GM18505 (cell line): ENCODE measurements at regions not wholly inside any gene's neighbourhood (a gene's known extent, or its start where the extent isn't known, plus 50 kb on each side); places are given as distances from the start of the nearest gene placed in this dataset.

Source experiments
- ATAC-seq: cut with Tn5 transposase; IDR thresholded peaks from one replicate; pipeline ENCODE4 v1.9.1; 2021; ENCODE audit not compliant: unreplicated experiment
- POLR2A ChIP-seq: IDR thresholded peaks from 4 replicates; pipeline ENCODE4 v1.6.1; 2011; ENCODE audit warnings: borderline replicate concordance; ENCODE audit not compliant: insufficient read depth, insufficient read length; ENCODE audit errors: extremely low read depth

GRCh38 chr6:165119231-165120020, 190.0 kb downstream of the C6orf118 start:
- no peak for TF ChIP-seq POLR2A
- no peak for ATAC-seq

DNA sequence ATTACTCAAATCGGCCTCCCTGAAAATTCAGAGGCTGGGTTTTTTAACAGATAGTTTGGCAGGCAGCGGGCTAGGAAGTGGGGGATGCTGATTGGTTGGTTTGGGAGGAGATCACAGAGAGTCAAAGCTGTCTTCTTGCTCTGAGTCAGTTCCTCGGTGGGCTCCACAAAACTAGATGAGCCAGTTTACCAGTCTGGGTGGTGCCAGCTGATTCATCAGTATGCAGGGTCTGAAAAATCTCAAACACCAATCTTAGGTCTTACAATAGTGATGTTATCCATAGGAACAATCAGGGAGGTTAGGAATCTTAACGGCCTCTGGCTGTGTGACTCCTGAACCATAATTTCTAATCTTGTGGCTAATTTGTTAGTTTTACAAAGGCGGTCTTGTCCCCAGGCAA, 190.7 kb downstream of the C6orf118 start:
- TF ChIP-seq POLR2A: no peak
- no peak for ATAC-seq

DNA sequence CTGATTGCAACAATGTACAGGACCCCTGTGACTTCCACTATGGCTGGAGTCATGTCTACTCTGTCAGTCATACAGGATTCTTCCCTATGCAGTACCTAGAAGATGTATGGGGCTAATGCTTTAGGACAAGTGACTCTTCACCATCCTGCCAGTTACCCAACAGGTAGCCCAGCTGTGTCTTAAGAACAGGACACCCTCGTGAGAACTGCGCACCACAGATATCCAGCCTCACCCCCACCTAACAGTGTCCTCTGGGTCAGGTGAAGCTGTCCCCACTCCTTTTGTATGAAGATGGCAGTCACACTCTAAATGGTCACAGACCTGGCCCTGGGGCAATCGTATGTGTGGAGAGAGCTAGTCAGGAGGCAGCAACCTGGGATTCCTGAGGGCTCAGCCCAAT, 191.6 kb downstream of the C6orf118 start:
- no peak for ATAC-seq

GRCh38 chr6:165117121-165117520, 192.3 kb downstream of the C6orf118 start:
- ATAC-seq: no peak
- TF ChIP-seq POLR2A: no peak

More for the DNA sequence above, 191.6 kb downstream of the C6orf118 start:
- TF ChIP-seq POLR2A: no peak

DNA sequence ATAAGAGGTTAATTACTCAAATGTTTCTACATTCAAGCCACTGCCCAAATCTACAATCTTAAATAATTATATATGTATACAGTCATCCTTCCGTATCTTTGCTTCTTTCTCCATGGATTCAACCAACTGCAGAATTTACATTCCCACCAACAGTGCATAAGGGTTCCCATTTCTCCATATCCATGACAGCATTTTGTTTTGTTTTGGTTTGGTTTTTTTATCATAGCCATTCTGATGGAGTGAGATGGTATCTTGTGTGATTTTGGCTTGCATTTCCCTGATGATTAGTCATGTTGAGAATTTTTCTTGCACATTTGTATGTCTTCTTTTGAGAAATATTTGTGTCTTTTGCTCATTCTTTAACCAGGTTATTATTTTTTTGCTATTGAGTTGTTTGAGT, 198.5 kb downstream of the C6orf118 start:
- no peak for TF ChIP-seq POLR2A
- no peak for ATAC-seq

DNA sequence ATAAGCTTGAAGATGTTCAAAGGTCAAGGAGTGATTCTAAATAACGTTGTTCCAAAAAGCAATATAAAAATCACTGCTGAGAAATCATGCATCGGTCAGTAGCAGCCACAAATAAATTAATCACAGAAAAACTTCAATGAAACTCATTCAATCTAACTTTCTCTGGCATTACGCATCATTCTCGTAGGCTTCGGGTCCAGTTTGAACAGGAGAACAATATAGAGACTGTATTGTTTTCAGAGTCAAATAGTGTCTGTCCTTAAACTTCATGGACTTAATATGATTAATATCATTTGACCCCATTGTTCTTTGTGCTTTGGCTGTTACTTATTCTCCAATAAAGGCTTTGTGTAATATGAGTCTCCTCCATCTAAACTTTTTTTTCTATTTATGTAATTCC, 200.4 kb downstream of the C6orf118 start:
- no peak for ATAC-seq
- no peak for TF ChIP-seq POLR2A

DNA sequence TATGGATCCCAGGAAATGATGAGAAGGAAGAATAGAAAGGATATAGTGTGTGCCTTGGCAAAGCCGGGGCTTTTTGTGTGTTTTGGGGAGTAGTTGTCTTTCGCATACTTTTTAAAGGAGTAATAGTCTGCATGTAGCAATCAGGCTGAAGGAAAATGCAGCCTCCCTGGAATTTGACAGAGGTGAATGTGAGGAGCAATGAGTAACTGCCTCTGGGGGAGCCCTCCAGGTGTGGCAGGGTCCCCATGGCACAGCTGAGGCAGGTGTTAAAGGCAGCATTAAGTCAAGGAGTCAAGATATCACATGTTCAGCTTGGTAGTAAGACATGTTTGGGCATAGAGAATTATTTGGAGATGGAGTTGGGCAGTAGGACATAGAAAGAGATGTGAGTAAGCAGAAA, 203.1 kb downstream of the C6orf118 start:
- no peak for TF ChIP-seq POLR2A
- no peak for ATAC-seq

DNA sequence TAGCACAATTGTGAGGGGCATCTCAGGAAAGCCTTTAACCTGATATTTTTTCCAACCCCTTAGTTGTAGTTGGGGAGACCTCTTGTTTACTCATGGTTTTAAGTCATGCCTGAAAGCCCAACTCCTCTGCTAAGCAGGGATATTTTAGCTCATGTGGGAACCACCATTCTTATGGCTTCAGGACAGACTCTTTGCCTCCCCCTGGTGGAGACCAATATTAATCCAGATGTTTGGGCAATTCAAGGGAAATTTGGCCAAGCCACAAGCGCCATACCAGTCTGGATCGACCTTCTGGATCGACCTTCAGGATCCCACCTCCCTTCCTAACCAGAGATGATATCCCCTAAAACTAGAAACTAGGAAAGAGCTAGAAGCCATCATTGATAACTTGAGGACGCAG, 211.2 kb downstream of the C6orf118 start:
- no peak for ATAC-seq

GRCh38 chr6:165096868-165097267, 212.5 kb downstream of the C6orf118 start:
- no peak for ATAC-seq
- TF ChIP-seq POLR2A: no peak

More for the DNA sequence above, 211.2 kb downstream of the C6orf118 start:
- TF ChIP-seq POLR2A: no peak

DNA sequence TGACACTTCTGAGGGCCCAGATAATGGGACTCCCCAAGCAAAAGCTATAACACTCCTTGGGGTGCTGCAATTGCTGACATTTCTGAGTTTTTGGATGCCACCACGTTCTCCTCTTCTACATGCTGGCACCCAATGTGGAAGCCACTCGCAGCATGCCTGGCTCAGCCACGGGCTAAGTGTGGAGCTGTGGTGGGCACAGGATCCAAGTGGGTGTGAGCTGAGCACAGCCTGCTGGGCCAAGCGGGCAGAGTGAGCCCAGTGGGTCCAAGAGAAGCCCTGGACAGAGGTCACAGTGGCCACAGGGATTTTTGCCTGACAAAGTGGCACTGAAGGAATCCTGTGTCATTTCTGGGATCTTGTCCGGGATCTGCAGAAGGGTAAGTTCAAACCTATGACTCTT, 213.2 kb downstream of the C6orf118 start:
- no peak for ATAC-seq
- TF ChIP-seq POLR2A: no peak

DNA sequence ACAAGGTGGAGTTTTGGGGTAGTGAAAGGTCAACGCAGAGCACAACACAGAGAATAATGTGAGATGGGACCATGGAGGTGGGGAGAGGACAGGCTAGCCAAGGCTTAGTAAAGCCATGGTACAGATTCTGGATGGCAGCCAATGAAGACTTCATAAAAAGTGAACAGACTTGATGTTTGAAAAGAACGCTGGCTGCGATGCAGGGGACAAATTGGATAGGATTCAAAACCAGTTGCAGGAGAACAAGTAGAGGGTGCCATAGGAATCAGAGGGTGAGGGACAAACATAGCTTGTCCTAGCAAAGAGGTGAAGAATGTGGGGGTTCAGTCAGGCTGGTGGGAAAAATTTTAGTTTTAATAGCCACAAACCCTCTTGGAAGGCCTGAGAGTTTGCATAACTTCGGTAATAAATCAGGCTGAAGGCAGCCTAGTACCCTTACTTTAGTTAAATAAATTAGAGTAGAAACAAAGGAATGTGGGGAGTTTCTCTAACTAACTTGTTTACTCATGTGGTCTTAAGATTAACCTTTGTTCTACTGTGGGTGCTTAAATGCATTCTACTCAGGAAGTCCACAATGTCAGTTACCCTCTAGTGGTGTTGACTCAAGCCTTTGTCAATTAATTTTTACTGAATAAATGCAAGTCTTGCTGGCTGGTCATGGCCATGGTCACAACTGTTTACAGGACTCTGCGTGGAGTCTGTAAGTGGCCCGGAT, 216.4 kb downstream of the C6orf118 start:
- no peak for TF ChIP-seq POLR2A
- ATAC-seq: no peak

DNA sequence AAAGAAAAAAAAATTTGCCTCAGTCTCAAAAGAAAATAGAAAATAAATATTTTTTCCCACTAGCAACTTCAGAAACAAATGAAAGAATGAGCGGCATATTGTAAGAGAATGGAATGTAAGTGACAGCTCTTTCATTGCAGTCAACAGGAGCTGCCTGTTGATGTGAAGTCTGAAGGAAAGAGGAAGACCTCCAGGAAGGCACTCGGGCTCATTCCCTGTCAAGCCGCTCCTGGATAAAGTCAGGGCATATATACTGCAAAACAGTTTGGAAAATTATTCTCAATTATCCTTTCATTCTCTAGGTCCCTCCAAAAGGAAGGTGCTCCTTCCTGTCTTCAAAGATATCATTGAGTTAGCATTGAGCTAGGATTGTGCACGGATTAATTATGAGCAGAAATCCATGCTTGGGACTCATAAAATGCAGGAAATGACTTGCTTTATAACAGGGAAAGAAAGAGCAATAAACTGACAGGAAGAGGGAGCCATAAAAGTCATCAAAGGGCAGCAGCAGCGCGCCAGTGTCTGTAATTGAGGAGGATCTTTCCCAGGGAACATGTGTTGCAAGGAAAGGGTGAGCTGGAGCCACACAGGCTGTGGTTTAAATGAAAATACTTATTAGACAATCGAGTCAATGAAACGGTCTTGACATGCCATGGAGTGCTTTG, 218.2 kb downstream of the C6orf118 start:
- no peak for TF ChIP-seq POLR2A
- ATAC-seq: no peak

- TF ChIP-seq POLR2A: no peak
- no peak for ATAC-seq
Measured at GRCh38 chr6:165090242-165090641, 219.2 kb downstream of the C6orf118 start.
